IPS-18c (cell line): ENCODE measurements at regions not wholly inside any gene's neighbourhood (a gene's known extent, or its start where the extent isn't known, plus 50 kb on each side); places are given as distances from the start of the nearest gene placed in this dataset.

Experiments used
- H3K4me3 ChIP-seq: 2 replicates; pipeline ENCODE4 v1.7.0; 2013; ENCODE audit warnings: low read depth, mild to moderate bottlenecking, low read length, moderate library complexity; ENCODE audit not compliant: insufficient read depth
- H3K9me3 ChIP-seq: one replicate; pipeline ENCODE4 v1.6.1; 2013; ENCODE audit warnings: mild to moderate bottlenecking, low read length, moderate library complexity; ENCODE audit not compliant: control insufficient read depth, insufficient read depth

DNA sequence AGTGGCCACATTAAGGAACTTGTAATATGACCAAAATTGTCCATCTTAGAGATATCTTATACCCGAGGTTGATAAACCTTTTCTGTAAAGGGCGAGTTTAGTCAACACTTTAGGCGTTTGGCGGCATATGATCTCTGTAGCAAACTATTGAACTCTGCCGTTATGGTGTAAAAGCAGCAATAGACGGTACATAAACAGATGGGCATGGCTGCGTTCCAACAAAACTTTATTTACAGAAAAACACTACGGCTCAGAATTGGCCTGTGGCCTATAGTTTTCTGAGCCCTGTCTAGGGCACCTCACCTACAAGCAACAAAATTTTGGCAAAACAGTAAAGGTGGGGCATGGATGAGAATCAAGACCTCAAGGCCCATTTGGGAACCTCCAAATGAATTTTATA is 121.9 kb upstream of the HAAO start:
- H3K4me3 ChIP-seq: no peak overlapping the region
- H3K9me3 ChIP-seq: no peaks in the 10 kb centered on the region

DNA sequence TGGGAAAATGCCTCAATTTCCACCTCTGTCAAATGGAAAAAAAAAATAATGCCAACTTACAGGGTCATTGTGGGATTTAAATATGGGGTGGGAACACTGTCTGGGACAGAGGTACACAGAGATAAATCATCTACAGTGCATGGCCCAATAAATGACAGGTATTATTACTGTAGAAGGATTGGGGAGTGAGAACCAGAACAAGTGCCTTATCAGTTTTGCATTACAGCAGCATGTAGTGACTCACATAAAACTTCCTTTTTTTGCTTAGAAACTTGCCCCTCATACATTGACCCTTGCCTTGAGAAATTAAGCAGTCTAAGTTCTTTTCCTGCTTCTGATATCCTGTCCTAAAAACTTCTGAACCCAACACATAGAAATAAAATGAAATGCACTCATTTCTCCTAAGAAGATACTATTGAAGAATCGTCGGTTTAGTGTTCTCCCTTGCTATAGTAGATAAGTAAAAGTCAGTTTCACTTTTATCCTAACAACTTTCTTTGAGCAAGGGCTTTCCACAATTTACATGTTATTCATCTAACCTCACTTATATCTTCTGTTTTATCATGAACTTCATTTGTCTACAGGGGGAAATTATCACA is 121.0 kb upstream of the HAAO start:
- Histone ChIP-seq H3K4me3 (no peak overlapping the region), H3K9me3 (no peaks in the 10 kb centered on the region)

DNA sequence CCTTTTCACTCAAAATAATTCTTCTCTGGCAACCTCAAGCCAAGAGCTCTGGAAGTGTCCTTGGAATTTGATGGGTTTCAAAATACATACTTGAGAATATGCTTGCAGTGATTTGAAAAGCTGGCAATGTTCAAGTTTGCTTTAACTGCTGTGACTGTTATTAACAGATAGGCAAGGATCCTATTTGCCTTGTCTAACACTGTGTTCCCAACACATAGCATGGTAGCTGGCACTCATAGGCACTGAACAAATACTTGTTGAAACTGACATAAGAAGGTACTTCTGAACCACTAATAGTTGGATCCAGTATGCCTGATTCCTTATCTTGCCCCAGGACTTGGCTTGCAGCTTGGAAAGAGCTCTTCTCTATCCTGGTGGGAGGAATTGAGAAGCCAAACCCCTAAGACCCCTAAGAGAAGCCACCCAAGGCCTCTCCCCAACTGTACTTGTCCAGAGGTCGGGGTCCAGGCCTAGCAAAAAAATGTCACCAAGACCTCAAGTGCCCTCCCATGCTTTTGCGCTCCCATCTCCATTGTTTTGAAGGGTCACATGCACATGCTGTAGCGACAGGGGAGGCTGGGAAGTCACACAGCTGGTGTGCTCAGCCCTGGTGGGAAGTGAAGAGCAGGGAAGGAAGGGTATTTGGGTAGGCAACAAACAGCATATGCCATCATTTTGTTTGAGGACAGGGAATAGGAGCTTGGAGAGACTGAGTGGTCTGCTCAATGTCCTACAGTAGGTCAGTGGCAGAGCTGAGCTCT is 118.4 kb upstream of the HAAO start:
- Histone ChIP-seq H3K9me3 (no peaks in the 10 kb centered on the region), H3K4me3 (no peak overlapping the region)

DNA sequence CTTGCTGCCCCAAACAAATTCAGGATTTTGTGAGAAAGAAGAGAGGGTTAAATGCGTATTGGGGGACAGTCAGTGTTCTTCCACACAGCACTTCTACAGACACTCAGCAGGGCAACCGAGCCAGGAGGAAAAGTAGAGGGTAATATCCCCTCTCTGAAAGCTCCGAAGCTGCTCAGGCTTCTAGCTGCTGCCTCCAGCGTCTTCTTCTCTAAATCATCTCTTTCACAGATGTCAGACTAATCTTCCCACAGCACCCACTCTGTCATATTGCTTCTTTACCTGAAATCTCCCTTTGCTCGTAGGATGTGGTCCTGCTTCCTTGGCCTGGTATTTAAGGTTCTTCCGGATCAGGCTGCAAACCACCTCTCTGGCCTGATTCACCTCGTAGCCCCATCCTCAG is 117.6 kb upstream of the HAAO start:
- Histone ChIP-seq H3K9me3 (no peaks in the 10 kb centered on the region), H3K4me3 (no peak overlapping the region)

DNA sequence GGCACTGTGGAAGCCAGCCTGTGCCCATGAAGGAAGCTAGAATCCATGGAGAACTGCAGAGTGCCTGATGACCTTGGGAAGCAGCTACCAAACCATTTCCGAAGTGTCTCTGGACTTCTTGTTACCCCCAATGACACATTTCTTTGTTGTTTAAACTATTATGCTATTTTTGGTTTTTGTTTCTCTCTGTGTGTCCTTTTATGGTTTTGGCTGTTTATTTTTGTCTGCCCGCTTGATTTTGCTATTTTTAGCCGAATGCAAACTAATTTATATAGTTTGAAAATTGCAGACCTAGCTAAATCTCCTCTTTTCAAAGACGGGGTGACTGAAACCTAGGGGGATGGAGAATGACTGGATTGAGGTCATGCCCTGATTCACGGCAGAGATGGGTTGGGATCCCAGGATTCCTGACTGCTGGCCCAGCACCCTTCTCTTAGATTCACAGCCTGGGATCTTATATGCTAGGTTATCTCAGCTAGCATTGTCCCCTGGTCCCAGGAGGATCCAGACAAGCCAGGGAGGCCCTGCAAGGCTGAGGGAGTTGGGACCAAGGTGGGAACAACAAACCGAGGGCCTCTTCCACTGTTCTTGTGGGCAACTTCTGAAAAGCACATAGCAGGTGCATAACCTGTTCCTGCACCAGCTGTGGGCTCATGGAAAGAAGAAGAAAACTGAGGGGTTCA is 116.3 kb upstream of the HAAO start:
- no peak overlapping the region for H3K4me3 ChIP-seq
- no peaks in the 10 kb centered on the region for H3K9me3 ChIP-seq

DNA sequence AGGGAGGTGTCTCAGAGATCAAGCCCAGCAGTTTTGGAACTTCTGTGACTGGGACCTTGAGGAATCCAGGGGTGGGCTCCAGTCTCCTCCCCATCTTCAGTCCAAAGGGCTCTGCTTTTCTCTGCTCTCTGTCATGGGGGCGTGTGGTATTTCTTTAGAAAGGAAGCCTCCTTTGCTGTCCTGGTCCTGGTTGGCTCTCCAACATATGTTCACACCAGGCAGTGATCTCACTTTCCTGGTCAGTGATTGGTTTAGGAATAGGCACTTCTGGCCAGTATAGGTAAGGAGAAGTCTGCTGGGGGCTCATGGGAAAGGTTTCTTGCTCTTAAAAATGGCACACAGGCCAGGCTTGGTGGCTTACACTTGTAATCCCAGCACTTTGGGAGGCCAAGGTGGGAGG is 115.5 kb upstream of the HAAO start:
- H3K4me3 ChIP-seq: no peak overlapping the region

DNA sequence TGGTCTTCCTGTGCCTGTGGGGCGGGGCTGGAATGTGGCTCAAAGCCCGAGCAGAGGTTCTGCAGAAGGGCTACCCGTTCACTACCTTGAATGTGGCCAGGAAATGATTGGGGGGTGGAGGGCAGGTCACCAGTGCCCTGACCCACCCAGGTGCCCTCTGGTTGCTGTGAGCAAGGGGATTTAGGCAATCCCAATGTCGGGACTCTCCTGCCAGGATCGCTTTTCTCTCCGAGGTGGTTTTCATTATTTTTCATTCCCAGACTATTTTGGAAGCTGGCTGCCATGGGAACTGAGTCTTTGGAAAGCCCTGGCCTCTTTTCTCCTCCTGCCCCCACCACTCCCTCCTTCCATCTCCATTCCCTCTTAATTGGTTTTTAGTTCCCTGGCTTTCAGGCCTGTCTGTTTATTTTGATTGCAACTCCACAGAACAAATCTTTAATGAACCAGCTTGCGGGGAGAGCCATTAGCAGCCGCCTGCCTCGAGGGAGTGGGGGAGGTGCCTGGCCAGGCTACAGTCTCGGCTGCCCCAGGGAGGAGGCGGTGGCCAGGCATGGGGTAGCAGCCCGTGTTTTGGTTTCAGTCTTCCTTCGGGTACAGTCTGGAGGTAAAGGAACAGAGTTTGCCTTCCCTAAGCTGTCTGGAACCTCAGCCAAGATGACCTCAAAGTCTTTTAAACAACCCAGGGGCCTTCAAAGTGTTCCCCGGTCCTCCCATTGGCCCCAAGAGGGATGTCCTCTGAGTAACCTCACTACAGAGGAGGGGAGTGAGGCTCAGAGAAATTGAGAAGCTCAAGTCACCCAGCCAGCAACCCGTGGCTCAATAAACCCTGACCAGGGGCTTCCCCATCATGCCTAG is 114.4 kb upstream of the HAAO start:
- H3K9me3 ChIP-seq: no peaks in the 10 kb centered on the region
- H3K4me3 ChIP-seq: no peak overlapping the region

More for the DNA sequence above, 115.5 kb upstream of the HAAO start:
- no peaks in the 10 kb centered on the region for H3K9me3 ChIP-seq

DNA sequence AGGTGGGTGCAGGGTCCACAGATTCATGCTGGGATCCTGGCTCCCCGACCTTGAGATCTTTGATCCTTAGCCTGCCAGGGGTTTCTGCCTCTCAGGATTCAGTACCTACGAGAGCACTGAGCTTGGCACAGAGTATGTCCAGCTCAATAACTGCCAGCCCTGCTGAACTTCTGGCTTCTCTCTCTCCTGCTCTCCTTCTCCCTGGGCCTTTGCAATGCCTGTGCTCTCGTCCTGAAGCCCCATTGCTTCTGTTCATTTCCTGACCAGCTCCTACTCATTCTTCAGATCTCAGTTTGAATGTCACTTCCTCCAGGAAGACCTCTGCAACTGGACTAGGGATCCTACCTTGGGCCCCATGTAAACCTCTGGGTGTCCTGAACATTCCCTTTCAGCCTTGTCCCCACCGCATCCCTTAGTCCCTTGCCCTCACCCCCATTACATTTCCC is 113.8 kb upstream of the HAAO start:
- no peak overlapping the region for H3K4me3 ChIP-seq
- no peaks in the 10 kb centered on the region for H3K9me3 ChIP-seq

DNA sequence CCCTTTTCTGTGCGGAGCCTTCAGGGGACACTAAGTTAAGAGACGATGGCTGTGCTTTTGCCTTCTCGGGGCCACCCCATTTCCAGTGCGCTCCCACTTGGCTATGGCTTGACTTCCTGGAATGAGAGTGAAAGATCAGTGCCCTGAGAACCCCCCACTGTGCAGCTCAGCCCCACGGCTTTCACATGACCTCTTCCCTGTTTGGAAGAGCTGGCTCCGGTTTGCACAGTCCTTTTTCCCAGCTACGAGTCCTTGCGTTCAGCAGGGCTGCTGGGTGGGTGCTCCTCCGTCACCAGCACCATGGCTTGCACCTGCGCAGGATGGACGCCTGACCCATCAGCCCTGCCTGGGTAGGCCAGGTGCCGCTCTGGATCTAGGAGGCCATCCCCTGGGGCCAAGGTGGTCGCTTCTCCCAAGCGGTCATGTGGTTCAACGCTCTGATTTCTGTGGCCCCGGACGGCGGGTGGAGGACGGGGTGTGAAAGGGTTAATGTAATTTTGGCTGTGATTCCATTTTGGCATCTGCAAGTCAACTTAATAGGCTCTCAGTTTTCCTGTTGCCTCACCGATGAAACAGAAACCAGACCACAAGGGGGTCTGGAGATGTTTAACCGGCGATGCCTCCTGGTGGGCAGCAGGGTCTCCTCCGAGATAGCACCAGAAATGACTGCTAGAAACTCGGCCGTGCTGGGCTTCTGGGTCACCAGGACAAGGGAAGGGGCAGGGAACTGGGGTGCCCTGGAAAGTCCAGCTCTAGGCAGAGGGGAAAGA is 113.1 kb upstream of the HAAO start:
- Histone ChIP-seq H3K9me3 (no peaks in the 10 kb centered on the region), H3K4me3 (no peak overlapping the region)

DNA sequence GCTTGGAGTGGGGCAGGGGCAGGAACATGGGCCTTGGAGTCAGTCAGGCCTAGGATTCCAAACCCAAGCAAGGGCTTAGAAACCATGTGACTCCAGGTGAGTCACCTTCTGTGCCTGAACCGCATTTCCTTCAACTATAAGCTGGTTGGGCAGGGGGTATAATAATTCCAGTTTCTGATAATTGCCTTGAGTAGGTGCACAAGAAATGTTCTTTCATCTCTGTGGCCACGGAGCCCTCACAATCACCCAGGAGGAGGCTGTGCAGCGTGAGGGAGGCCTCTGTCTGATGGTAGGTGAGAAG is 112.1 kb upstream of the HAAO start:
- Histone ChIP-seq H3K9me3 (no peaks in the 10 kb centered on the region), H3K4me3 (no peak overlapping the region)

DNA sequence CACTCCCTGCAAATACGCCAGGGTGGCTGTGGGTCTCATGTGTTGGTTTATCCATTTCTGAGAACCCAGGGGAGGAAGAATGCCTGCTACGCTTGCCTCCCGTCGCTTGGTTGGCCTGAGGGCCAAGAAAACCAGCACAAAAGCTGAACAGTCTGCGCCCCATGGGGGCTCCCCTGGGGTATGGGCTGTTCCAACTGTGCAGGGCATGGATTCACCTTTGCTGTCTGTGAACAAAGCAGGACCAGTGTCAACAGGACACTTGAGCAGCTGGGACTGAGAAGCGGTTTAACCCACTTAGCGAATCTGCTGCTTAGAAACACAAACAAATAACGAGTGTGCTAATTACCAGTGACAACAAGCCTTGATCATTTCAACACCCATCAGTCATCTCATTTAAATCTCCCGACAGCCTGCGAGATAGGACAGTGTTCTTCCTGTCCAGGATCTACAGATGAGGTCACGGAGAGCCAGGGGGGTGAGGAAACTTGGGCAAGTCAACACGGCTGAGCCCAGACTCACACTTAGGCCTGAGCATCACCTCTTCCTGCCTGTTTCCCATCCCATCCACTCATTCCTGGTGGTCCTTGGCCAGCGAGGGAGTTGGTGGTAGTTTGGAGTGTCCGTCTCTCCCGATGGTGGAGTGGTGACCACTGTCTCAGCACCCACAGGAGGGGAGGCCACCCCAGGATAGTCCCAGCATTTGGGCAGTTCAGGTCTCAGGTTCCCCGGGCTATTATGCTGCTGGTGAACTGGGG is 111.6 kb upstream of the HAAO start:
- no peak overlapping the region for H3K4me3 ChIP-seq
- no peaks in the 10 kb centered on the region for H3K9me3 ChIP-seq

DNA sequence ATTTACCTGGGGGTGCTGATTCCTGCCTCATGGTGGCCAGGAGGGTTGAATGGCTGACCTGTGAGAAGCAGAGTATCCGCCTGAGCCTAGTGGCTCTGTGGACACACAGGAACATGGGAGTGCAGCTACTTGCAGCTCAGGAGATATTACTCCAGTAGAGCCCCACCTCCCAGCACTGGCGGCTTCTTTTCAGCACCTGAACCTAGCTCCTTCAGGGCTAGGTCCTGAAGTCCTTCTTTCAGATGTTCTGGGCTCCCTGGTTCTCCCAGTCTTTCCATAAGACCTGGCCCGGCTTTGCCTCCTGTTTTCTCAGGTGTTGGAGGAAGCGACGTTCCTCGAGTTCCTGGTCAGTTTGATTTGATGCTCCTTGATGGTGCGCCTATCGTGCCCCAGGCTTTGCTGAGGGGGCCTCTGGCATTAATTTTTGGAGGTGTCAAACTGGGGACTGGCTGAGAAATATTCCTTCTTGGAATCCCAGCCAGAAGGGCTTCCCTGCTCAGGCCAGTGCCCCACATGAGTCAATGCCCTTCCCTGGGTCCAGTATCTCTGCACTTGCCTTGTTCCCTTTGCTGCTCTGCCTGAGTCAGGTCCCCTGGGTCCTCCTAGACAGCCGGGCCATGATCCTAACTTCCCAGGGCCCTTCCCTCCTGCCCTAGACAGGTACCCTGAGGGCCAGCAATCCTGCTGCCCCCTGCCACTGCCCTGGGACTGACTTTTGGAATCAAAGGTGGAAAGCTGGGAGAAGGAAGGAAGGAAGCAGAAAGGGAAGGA is 110.7 kb upstream of the HAAO start:
- Histone ChIP-seq H3K4me3 (no peak overlapping the region), H3K9me3 (no peaks in the 10 kb centered on the region)

DNA sequence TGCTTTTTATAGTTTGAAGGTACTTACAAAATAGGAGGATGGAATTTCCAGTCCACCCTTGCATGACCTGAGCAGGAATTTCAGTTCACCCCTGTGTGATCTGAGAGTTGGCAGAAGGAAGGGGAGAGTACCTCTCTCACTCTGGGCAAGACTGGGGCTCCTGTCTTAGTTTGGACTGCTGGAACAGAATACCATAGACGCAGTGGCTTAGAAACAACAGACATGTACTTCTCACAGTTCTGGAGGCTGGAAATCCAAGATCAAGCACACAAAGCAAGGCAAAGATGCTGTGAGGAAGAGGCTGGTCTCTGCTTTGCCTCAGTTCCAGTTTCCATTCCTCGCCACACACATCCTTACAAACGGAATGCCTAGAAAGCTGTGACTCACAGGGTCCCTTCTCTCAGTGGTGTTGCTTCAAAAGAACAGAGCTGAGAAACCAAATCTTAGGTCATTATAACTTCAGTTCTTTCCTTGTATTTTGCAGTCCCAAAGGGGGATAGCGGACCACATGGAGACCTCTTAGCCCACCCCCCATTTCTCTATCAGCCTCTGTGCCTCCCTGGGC is 108.8 kb upstream of the HAAO start:
- Histone ChIP-seq H3K9me3 (no peaks in the 10 kb centered on the region), H3K4me3 (no peak overlapping the region)

DNA sequence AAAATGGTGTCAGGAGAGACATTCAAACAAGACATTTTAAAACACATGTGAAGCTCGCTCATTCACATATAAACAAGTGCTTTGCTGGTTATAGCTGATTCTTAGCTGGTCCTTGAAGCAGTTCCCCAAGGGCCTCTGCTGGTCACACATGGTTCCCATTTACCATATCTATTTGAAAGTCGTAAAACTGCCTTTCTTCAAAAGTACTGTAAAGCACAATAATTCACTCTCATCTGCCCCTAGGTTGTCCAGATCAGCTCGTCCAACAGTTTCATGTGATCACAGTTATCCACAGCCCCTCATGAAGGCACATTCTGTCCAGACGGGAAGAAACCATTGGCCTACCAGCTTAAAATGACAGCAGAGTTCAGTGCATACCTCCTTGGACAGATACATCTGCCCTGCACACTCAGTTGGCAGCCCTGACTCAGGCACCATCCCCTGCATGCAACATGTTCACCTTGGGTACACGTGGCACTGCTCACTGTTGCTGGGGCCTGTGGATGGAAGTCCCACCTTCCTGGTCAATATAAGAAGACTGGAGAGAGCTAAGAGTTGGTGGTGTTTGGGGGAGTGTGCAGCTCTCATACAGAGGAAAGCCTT is 108.0 kb upstream of the HAAO start:
- Histone ChIP-seq H3K9me3 (no peaks in the 10 kb centered on the region), H3K4me3 (no peak overlapping the region)

DNA sequence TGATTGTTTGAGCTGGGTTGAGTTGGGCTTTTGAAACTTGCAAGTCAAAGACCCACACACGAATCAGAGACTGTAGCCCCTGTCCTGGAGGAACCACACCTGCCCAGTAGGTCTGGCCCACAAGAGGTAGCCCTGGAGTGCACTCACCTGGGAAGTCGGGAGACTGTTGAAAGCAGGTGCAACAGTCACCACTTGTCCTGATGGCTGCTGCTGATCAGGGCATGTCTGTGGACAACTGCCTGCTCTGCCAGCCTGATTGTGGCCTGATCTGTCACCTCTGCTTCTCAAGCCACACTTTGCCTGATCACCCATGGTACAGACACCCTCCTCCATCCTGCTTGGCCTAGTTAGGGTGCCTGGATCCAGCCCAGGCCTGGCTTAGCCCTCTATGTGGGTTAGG is 105.0 kb upstream of the HAAO start:
- H3K4me3 ChIP-seq: no peak overlapping the region
- no peaks in the 10 kb centered on the region for H3K9me3 ChIP-seq
